Keratinocyte (primary cell): ENCODE measurements at regions not wholly inside any gene's neighbourhood (a gene's known extent, or its start where the extent isn't known, plus 50 kb on each side); places are given as distances from the start of the nearest gene placed in this dataset.

Source experiments
- DNase-seq: peaks from one replicate; pipeline ENCODE4 v3.0.0-alpha.2; 2011; ENCODE audit warnings: low read depth, missing footprints, low spot score
- FAIRE-seq: peaks from 2 replicates; lab custom pipeline; 2011; peaks lifted over from hg19 to GRCh38; lab: Jason Lieb, UNC
- H2AFZ ChIP-seq: 2 replicates; pipeline ENCODE4 v1.6.0; 2012; ENCODE audit warnings: low read length, control low read depth, inconsistent platforms; ENCODE audit not compliant: control insufficient read depth
- H3K27ac ChIP-seq: 2 replicates; pipeline ENCODE4 v1.5.1; 2011; ENCODE audit warnings: low read length; ENCODE audit not compliant: control insufficient read depth, insufficient read depth
- H3K27me3 ChIP-seq: 3 replicates; pipeline ENCODE4 v1.6.0; 2011; ENCODE audit warnings: low read length; ENCODE audit not compliant: control insufficient read depth, insufficient read depth; ENCODE audit errors: extremely low read depth
- H3K36me3 ChIP-seq, 2 experiments: 2 replicates in 1 of 2; 3 replicates in 1 of 2; pipeline ENCODE4 v1.5.1; 2011; ENCODE audit warnings: low read length in 2 of 2, mild to moderate bottlenecking in 1 of 2; ENCODE audit not compliant: control insufficient read depth in 2 of 2, insufficient read depth in 2 of 2; ENCODE audit errors: extremely low read depth in 1 of 2
- H3K4me1 ChIP-seq: 3 replicates; pipeline ENCODE4 v1.5.1; 2011; ENCODE audit warnings: low read length; ENCODE audit not compliant: control insufficient read depth, insufficient read depth; ENCODE audit errors: extremely low read depth
- H3K4me2 ChIP-seq: 3 replicates; pipeline ENCODE4 v1.6.0; 2011; ENCODE audit warnings: low read depth, low read length; ENCODE audit not compliant: control insufficient read depth, insufficient read depth; ENCODE audit errors: extremely low read depth
- H3K4me3 ChIP-seq, 3 experiments: fragments of 200-600 bp in 1 of 3; sonication (generic) in 1 of 3; 2 replicates in 2 of 3; 3 replicates in 1 of 3; pipeline ENCODE4 v1.5.1; 2011 to 2016; ENCODE audit warnings: low read length in 3 of 3, mild to moderate bottlenecking in 3 of 3, control low read depth in 2 of 3, inconsistent platforms in 1 of 3, low read depth in 1 of 3, mixed read lengths in 1 of 3, mixed run types in 1 of 3, moderate library complexity in 1 of 3; ENCODE audit not compliant: control insufficient read depth in 2 of 3, insufficient read depth in 2 of 3; ENCODE audit errors: extremely low read depth in 1 of 3
- H3K79me2 ChIP-seq: 2 replicates; pipeline ENCODE4 v1.6.0; 2012; ENCODE audit warnings: low read length; ENCODE audit not compliant: control insufficient read depth, insufficient read depth
- H3K9ac ChIP-seq: 3 replicates; pipeline ENCODE4 v1.6.0; 2011; ENCODE audit warnings: low read length; ENCODE audit not compliant: control insufficient read depth, insufficient read depth; ENCODE audit errors: extremely low read depth
- H3K9me1 ChIP-seq: 3 replicates; pipeline ENCODE4 v1.6.0; 2011; ENCODE audit warnings: low read length; ENCODE audit not compliant: control insufficient read depth, insufficient read depth; ENCODE audit errors: extremely low read depth
- H3K9me3 ChIP-seq: 2 replicates; pipeline ENCODE4 v1.5.1; 2012; ENCODE audit warnings: low read depth, low read length; ENCODE audit not compliant: control insufficient read depth
- H4K20me1 ChIP-seq: 3 replicates; pipeline ENCODE4 v1.6.0; 2011; ENCODE audit warnings: low read length; ENCODE audit not compliant: control insufficient read depth, insufficient read depth; ENCODE audit errors: extremely low read depth
- CTCF ChIP-seq, 3 experiments: IDR thresholded peaks in 1 of 3; conservative IDR thresholded peaks in 1 of 3; optimal IDR thresholded peaks in 1 of 3; 2 replicates in 2 of 3; 3 replicates in 1 of 3; pipeline versions ENCODE3 to v1.5.1; 2011; ENCODE audit warnings: low read length in 3 of 3, mild to moderate bottlenecking in 3 of 3, moderate library complexity in 2 of 3, control low read depth in 1 of 3, inconsistent platforms in 1 of 3; ENCODE audit not compliant: insufficient read depth in 2 of 3; ENCODE audit errors: extremely low read depth in 1 of 3
- EZH2 ChIP-seq: IDR thresholded peaks from one replicate; pipeline ENCODE4 v1.6.1; 2012; ENCODE audit warnings: inconsistent platforms, mild to moderate bottlenecking, low read length, moderate library complexity
- dilution Hi-C: fragments of 300-500 bp; cut with MboI; formaldehyde crosslinking; loops from one replicate; pipeline ENCODE4 v1.7.0; 2020; ENCODE audit warnings: low sequenced_read_pairs; ENCODE audit not compliant: extremely low pct_ligation_motif_present

DNA sequence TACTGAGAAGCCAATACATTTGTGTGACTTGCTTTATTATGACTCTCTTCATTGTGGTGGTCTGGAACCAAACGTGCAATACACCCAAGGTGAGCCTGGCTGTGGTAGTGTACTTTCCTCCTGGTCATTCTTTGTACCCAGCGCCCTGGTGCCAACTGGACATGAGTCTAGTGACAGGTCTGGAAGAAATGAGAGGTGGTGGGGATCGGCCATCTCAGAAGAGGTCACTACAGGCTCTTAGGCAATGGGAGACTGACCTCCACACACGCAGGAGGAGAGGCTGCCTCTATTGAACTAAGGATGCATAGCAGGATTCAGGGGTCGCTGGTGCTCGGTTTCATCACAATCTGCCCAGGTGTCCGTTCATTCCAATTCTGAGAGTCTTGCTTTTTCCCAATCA is 56.4 kb upstream of the RTL6 start:
- Histone ChIP-seq H3K9me3 (no peaks in the 10 kb centered on the region), H4K20me1 (no peaks in the 10 kb centered on the region), H3K27me3 (peaks cover 7% of the 10 kb centered on the region), H3K27ac (no peak overlapping the region), H3K9ac (no peak overlapping the region), H3K4me3 (no peak overlapping the region), H3K36me3 (no peaks in the 10 kb centered on the region), H3K4me2 (no peak overlapping the region), H2AFZ (no peak overlapping the region), H3K79me2 (no peaks in the 10 kb centered on the region), H3K4me1 (peaks cover 3% of the 10 kb centered on the region), H3K9me1 (no peaks in the 10 kb centered on the region)
- TF ChIP-seq EZH2 (no peak), CTCF (optimal IDR thresholded peaks at IDR 0.05 in 1 of 3, IDR thresholded peaks at IDR 0.05 in 1 of 3, conservative IDR thresholded peaks at IDR 0.05 in 1 of 3; ENCODE audit: extremely low read depth in 1 of 3, insufficient read depth in 2 of 3, low read length in 3 of 3) (no peak)
- dilution Hi-C loops: no loop called here
- FAIRE-seq (no peak), DNase-seq (no peak)

DNA sequence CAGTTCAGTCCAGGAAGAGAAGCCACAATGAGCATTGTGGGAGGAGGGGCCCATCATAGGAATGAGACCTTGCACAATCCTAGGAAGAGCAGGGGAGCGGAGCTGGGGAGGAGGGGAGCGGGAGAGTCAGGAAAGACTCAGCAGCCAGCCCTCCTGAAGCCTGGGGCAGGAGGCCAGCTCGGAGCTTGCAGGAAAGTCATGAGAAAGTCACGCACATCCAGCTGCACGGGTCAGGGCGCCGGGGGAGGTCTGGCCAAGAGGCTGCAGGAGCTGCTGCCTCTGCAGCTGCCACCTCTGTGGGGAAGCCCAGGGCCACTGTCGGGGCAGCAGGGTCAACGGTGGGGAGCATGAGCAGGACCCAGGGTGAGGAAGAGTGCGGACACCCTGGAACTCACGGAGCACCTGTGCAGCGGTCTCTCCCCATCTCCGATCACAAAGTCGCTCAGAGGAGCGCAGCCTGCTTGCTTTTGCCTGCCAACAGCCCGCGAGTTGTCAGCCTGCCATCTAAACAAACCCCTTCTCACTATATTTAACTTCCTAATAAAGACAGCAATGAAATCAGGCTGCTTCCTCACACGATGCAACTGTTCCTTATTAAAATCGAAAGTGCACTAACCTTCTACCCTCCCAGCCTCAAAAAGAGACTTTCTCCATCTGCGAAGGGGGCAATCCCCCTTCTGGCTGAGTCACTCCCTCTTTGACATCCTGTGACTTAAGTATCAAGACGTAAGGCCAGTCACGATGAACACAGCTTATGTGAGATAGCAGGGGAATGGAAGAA is 52.9 kb upstream of the RTL6 start:
- H2AFZ ChIP-seq: no peak overlapping the region
- H3K9ac ChIP-seq: no peak overlapping the region
- no peaks in the 10 kb centered on the region for H3K9me1 ChIP-seq
- H3K9me3 ChIP-seq: no peaks in the 10 kb centered on the region
- H3K36me3 ChIP-seq: no peaks in the 10 kb centered on the region
- DNase-seq (no peak), FAIRE-seq (no peak)
- no peaks in the 10 kb centered on the region for H3K4me1 ChIP-seq
- no peak overlapping the region for H3K27ac ChIP-seq
- dilution Hi-C loops: no loop called here
- peak overlapping the region in 1 of 3 experiments; percentile 31 for H3K4me3 ChIP-seq
- H4K20me1 ChIP-seq: no peaks in the 10 kb centered on the region
- H3K4me2 ChIP-seq: peak overlapping the region; percentile 31
- no peaks in the 10 kb centered on the region for H3K79me2 ChIP-seq
- H3K27me3 ChIP-seq: peaks cover 6% of the 10 kb centered on the region
- no peak for TF ChIP-seq EZH2
- TF ChIP-seq CTCF (optimal IDR thresholded peaks at IDR 0.05 in 1 of 3, IDR thresholded peaks at IDR 0.05 in 1 of 3, conservative IDR thresholded peaks at IDR 0.05 in 1 of 3; ENCODE audit: extremely low read depth in 1 of 3, insufficient read depth in 2 of 3, low read length in 3 of 3): no peak
